Fibroblast of mammary gland (primary cell): ENCODE measurements at regions not wholly inside any gene's neighbourhood (a gene's known extent, or its start where the extent isn't known, plus 50 kb on each side); places are given as distances from the start of the nearest gene placed in this dataset.

ENCODE experiments used
- DNase-seq: peaks from one replicate; pipeline ENCODE4 v3.0.0-alpha.2; 2010; ENCODE audit warnings: low read depth
- H3K4me3 ChIP-seq: 2 replicates; pipeline ENCODE4 v1.5.1; 2011; ENCODE audit warnings: low read depth, mild to moderate bottlenecking, low read length, moderate library complexity; ENCODE audit not compliant: control insufficient read depth
- TF ChIP-seq, protein P1 (sequence below): conservative IDR thresholded peaks from 2 replicates; pipeline ENCODE4 v1.5.1; 2011; ENCODE audit warnings: low read depth, low read length, inconsistent platforms; ENCODE audit not compliant: control insufficient read depth, insufficient read depth

DNA sequence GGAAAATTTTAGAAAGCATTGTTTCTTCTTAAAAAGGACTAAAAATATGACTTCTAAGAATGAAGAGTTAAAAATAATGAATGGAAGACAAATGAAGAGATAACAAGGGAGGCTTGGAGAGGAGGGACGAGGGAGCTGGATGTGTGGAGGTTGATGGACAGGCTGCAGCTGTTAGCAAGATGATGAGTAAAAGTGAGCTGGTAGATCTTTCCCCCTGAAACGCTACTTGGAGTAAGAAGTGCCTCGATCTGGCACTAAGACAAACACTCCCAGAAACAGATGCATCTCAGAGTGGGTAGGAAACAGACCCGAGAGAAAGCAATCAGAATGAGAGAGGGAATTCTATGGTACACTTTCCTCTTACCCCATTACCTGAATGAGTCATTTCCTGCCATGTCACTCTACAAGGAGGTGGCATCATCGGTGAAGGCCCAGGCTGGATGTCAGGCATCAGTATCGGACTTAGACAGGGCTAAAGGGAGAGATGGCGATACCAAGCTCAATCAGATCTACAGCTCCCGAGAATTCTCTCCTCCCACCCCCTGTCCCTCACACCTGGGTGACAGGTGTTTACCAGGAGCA, 154.1 kb upstream of the BMP2 start:
- TF ChIP-seq, protein P1, sequence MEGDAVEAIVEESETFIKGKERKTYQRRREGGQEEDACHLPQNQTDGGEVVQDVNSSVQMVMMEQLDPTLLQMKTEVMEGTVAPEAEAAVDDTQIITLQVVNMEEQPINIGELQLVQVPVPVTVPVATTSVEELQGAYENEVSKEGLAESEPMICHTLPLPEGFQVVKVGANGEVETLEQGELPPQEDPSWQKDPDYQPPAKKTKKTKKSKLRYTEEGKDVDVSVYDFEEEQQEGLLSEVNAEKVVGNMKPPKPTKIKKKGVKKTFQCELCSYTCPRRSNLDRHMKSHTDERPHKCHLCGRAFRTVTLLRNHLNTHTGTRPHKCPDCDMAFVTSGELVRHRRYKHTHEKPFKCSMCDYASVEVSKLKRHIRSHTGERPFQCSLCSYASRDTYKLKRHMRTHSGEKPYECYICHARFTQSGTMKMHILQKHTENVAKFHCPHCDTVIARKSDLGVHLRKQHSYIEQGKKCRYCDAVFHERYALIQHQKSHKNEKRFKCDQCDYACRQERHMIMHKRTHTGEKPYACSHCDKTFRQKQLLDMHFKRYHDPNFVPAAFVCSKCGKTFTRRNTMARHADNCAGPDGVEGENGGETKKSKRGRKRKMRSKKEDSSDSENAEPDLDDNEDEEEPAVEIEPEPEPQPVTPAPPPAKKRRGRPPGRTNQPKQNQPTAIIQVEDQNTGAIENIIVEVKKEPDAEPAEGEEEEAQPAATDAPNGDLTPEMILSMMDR = no peak
- H3K4me3 ChIP-seq = no peak overlapping the region
- no peak for DNase-seq

GRCh38 chr20:6612606-6612923, 154.9 kb upstream of the BMP2 start:
- no peak for DNase-seq

GRCh38 chr20:6611911-6612605, 155.4 kb upstream of the BMP2 start:
- no peak for DNase-seq
- TF ChIP-seq, protein P1 = no peak
- no peak overlapping the region for H3K4me3 ChIP-seq

More at GRCh38 chr20:6612606-6612923, 154.9 kb upstream of the BMP2 start:
- TF ChIP-seq, protein P1 = no peak
- no peak overlapping the region for H3K4me3 ChIP-seq

DNA sequence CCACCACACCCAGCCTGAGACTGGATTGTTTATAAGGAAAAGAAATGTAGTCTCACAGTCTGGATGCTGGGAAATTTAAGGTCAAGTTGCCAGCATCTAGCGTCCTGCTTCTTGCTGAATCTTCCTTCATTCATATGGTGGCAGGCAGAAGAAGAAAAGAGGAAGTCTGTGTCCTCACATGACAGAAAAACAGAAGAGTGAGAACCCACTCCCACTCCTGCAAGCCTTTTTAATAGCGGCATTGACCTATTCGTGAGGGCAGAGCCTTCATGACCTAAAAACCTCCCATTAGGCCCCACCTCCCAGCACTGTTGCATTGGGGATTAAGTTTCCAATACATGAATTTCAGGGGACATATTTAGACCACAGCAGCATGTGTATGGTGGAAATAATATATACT, 160.8 kb upstream of the BMP2 start:
- DNase-seq = no peak
- TF ChIP-seq, protein P1 = no peak

DNA sequence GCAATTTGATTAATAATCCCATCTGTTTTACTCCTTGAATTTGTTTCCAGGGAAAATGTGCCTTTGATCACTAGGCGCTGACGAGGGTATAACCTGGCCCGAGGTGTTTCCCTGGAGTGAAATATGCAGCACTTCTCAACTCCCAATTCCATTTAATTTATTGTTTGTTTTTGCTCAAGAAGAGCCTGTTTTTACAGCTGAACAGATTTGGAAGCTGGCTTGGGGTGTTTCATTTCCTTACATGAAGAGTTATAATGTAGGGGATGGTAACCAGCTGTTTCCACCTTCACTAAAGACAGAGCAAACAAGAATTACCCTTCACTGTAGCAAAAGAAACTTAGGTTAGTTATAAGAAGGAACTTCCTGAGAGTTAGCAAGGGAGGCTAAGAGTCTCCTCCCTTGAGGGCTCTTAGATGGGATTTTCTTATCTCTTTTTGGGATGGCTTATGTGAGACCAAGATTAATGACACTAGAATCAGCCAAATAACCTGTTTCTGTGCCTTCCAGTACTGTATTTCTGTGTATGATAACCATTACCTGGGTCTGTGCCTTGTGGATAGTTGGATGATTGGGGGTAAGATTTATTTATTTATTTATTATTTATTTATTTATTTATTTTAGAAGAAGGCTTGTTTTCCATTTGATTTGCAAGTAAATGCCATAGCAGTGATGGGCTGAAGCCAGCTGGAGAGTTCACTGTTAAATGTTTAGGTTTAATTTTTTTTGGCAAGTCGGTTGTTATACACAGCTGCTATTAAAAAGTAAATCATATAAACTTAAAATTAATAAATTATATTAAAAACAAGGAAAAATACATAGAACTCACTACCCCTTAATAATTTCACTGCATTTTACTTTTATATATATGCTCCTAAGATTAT, 162.2 kb upstream of the BMP2 start:
- TF ChIP-seq, protein P1 = no peak
- no peak overlapping the region for H3K4me3 ChIP-seq
- no peak for DNase-seq

More for the DNA sequence above, 160.8 kb upstream of the BMP2 start:
- no peak overlapping the region for H3K4me3 ChIP-seq

GRCh38 chr20:6604179-6604578, 163.3 kb upstream of the BMP2 start:
- no peak overlapping the region for H3K4me3 ChIP-seq
- TF ChIP-seq, protein P1 = no peak
- no peak for DNase-seq
